Dermis blood vessel endothelial cell (primary cell): ENCODE measurements at regions not wholly inside any gene's neighbourhood (a gene's known extent, or its start where the extent isn't known, plus 50 kb on each side); places are given as distances from the start of the nearest gene placed in this dataset.
"Not testable (repeated sequence)": the region's sequence is repeated elsewhere in the genome, so short reads cannot be mapped to it uniquely, and the experiment has no call there.

Source experiments
- DNase-seq: peaks from one replicate; pipeline ENCODE4 v3.0.0; 2010

DNA sequence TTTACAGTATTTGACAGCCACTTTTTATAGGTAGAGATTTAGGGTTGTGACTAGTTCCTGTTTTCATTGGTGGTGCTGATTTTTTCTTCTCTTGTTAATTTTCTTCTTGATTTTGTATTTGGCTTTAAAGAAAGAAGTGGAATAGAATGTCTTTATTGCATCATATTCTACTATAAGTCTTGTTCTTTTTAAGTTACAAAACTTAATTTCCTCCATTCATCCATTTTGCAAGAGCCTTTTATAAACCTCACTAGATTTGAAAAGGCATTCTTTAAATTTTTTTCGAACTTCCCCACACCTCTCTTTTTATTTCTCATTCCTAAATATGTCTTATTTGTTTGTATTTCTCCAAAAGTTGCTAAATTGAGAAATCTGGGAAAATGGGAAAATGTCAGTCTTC lies 1368.6 kb upstream of the ADGRL4 start:
- no peak for DNase-seq

DNA sequence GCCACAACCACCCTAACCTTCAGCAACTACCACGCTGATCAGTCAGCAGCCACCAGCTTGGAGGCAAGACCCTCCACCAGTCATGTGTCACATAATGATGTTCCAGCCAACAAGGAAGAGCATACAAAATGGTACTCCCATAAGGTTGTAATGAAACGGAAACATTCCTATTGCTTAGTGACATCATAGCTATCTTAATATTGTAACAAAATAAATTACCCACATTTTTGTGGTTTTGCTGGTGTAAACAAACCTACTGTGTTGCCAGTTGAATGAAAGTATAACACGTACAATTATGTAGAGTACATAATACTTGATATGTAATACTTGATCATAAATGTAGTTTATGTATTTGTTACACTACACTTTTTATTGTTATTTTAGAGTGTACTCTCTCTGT lies 1363.2 kb upstream of the ADGRL4 start:
- DNase-seq: no peak

GRCh38 chr1:80367058-80367457 lies 1360.5 kb upstream of the ADGRL4 start:
- DNase-seq: no peak

DNA sequence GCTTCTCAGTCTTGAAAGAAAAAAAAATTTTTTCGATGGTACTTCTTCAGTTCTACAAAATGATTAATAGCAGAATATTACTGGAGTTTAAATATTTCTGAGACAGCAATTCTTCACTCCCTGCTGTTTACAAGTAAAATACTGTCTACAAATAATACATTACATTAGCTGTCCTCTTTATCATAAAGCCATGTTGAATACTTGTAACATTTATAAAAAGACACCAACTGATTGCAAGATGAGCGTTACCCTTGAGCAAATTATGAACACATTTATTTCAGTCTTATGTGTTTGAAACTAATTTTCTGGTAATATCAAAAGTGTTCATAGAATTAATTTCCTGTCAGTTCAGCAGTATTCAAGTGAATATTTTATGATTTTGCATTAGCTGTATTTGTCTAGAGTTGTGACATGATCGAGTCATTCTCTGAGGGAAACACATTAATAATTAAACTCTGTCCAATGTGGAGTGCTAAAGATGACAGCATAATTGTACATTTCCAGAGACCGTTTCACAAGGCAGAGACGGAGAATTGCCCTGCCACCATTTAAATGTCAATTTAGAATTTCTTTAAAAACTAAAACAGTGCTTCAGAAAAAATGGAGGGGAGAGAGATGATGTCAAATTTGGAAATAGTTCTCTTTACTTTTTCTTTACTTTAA lies 1359.0 kb upstream of the ADGRL4 start:
- no peak for DNase-seq

- no peak for DNase-seq
Observed at GRCh38 chr1:80363689-80364475, 1357.4 kb upstream of the ADGRL4 start.

DNA sequence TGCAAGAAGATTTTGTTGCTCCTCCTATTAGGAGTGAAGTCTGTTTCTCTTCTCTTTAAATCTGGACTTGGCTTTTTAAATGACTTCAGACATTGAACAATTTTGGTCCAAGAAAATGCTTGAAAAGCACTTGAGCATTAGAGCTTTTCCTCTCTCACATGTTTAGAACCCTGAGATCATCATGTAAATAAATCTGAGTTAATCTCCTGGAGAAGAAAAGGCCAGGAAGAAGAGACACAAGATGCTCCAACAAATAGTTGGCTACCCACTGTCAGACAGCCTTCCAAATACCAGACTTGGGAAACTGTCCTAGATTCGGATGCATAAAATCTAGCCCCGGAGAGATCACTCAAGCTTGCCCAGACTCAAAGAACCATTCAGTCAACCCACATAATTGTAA lies 1353.1 kb upstream of the ADGRL4 start:
- DNase-seq: no peak

GRCh38 chr1:80349218-80349617 lies 1342.7 kb upstream of the ADGRL4 start:
- DNase-seq: no peak

DNA sequence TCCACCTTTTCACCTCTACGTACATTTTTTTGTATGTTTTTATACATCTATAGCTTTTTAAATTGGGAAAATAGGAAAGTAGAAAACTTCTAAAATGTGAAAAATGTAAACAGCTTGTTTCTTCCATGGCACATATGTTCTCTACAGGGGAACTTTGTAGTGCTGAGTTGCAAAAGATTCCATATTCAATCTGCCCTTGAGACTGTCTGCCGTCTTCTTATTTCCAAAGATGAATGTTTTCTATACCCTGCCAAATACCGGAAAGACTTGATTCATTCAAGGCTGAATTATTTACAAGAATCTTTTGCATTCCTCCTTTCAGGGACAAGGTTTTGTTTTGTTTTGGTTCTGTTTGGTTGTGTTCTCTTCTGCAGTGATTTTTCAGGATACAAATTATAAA lies 1334.5 kb upstream of the ADGRL4 start:
- DNase-seq: no peak

GRCh38 chr1:80318108-80318507 lies 1311.6 kb upstream of the ADGRL4 start:
- DNase-seq: no peak

- no peak for DNase-seq
Observed at GRCh38 chr1:80310703-80311245, 1304.2 kb upstream of the ADGRL4 start.

DNA sequence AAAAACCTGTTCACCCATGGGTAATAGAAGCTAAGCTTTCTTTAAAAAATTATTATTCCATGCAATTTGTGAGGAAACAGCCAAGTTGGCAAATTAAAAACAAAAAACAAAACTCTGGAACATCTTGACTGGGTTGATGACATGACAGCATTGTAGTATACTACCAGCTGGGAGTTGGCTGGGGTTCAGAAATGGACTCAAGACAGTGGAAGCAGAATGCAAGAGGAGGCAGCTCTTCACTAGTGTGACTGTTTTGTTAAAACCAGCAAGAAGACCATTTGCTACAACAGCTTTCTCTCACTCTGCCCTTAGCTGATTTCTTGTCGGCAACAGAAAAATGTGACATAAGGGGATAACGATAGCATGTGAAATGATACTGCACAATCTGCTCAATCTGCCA lies 1298.9 kb upstream of the ADGRL4 start:
- DNase-seq: no peak

DNA sequence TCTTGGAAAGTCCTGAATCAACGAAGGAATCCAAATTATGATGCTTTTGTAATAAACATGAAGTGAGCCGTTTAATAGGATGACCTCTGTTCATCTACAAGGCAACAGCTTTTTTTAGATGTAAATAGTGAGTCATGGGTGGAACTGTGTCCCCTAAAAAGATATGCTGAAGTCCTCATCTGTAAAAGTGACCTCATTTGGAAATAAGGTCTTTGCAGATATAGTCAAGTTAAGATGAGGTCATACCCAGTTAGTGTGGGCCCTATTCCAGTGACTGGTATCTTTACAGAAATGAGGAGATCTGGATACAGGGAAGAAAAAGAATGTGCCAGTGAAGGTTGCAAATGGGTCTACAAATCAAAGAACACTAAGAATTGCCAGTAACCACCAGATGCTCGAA lies 1287.3 kb upstream of the ADGRL4 start:
- DNase-seq: no peak

- not testable (repeated sequence) for DNase-seq
Observed at GRCh38 chr1:80288750-80289149, 1282.2 kb upstream of the ADGRL4 start.

DNA sequence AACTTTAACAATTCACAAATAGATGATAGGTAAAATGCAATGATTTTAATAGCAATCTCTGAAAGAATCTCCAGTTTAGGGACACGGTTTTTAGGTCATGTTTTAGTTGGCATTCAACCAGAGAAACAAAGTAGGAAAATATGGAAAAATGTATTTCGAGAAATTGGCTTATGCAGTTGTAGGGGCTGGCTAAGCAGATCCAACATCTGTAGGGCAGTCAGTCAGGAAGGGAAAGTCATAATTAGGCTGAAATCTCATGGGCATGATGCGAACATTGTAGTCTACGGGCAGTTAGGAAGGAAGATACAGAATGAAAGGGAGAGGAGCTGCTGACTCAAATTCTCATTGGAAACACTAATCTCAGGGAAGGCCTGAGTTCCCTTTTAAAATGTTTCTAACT lies 1276.0 kb upstream of the ADGRL4 start:
- no peak for DNase-seq

GRCh38 chr1:80278936-80279335 lies 1272.4 kb upstream of the ADGRL4 start:
- no peak for DNase-seq

DNA sequence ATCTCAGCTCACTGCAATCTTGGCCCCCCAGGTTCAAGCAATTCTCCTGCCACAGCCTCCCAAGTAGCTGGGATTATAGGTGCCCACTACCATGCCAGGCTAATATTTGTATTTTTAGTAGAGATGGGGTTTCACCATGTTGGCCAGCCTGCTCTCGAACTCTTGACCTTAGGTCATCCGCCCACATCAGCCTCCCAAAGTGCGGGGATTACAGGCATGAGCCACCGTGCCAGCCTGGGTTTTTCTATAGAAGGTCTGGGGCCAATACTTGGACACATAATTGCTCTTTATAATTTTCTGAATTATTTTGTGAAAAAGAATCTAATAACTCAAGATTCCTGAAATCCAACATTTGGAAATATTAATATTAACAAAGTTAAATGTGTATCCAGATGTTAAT lies 1267.7 kb upstream of the ADGRL4 start:
- no peak for DNase-seq

DNA sequence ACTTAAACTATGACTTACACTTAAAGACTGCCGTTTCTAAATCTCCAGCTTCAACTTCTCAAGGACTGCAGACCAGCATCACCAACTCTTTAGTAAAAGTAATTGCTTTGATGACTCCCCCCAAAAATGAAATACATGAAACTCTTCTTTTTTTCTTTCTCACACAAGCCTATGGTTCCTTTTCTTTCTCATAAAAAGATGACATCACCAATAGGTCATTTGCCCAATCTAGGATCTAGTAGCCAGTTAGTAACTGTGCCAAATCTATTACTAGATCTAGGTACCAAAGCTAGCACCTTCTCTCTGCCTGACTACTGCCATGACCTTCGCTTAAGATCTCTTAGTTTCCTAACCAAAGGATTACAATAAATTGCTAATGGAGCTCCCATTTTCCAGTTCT lies 1266.0 kb upstream of the ADGRL4 start:
- DNase-seq: no peak

GRCh38 chr1:80258659-80259058 lies 1252.1 kb upstream of the ADGRL4 start:
- no peak for DNase-seq

DNA sequence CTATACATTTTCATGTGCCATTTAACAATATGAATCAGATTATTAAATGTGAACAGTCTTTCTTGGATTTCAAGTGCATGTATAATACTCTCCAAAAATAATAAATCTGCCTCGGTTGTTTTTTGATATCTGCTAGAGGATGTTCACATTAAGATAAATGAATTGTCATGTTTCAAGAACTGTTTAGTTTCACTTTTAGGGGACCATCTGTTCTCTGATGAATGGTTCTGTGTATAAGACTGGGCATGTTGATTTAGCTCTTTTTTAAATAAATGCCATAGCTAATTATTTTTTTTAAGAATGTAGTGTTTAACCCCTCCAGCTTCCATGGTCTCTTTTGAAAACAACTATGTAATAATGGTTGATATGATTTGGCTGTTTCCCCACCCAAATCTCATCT lies 1245.1 kb upstream of the ADGRL4 start:
- no peak for DNase-seq

DNA sequence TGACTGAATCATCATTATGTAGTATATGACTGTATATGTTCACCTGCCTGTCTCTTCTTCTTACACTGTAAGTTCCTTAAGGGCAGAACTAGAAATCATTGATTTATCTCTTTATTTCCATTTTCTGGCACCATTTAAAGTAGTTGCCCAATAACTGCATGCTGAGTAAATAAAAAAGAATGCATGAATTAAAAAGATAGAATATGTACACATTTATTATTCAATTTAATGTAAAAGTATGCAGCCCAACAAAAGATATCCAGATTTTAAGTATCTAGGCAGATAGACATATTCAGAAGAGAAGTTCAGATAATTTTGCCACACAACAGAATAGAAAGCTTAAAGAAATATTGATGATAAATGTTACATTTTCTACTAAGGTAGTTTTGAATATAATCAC lies 1244.6 kb upstream of the ADGRL4 start:
- no peak for DNase-seq

DNA sequence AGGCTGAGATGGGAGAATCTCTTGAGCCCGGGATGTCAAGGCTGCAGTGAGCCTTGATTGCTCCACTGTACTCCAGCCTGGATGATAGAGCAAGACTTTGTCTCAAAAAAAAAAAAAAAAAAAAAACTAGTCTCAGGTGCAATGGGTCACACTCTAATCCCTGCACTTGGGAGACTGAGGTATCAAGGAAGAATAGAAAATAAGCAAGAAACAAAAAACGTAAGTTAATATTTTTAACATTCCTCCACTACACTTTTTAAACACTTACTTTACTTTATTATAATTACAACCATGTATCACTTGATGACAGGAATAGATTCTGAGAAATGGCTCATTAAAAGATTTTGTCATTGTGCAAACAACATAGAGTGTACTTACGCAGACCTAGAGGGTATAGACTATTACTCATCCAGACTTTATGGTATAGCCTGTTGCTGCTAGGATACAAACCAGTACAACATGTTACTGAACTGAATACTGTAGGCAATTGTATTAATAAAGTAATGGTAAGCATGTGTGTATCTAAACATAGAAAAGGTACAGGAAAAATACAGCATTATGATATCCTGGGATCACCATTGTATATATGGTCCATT lies 1244.1 kb upstream of the ADGRL4 start:
- DNase-seq: no peak

GRCh38 chr1:80249699-80250098 lies 1243.2 kb upstream of the ADGRL4 start:
- DNase-seq: no peak

- no peak for DNase-seq
Observed at GRCh38 chr1:80248886-80249285, 1242.4 kb upstream of the ADGRL4 start.

DNA sequence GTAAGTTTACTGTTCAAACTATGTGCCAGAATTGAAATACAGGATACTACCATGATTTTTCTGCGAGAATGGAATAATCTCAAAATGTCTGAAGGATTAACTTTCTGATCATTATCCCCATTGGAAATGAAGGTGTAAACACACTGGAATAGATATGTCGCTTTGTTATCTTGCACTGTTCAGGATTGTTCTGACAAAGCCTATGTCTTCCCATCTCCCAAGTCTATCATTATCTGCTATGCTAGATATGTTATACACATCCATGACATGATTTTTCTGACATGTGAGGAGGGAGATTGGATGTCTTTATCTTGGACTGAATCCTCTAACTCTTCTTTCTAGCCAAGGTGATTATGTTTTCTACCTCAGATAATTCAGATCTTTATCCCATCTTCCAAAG lies 1239.3 kb upstream of the ADGRL4 start:
- DNase-seq: no peak
